Activated T-cell treated with anti-CD3 and anti-CD28 coated beads, Interleukin-2, amount 50 U/mL, for 72 hours (primary cell): ENCODE measurements at regions not wholly inside any gene's neighbourhood (a gene's known extent, or its start where the extent isn't known, plus 50 kb on each side); places are given as distances from the start of the nearest gene placed in this dataset.

Experiments used
- ATAC-seq, 2 donors: fragments of 150-1000 bp; cut with Tn5 transposase; replicated peaks in 1 of 2; 2 replicates each; pipeline ENCODE4 v1.10.0; 2021; ENCODE audit warnings: moderate library complexity in 2 of 2, mild to moderate bottlenecking in 1 of 2
- DNase-seq, 2 donors: peaks; one replicate each; pipeline ENCODE4 v3.0.0; 2021 to 2022; ENCODE audit warnings: mixed read lengths in 1 of 2
- H3K27ac Mint-ChIP-seq: one replicate; pipeline ENCODE4 v1.8.0; 2022; ENCODE audit warnings: mild to moderate bottlenecking, moderate library complexity, mixed read lengths
- H3K27me3 Mint-ChIP-seq: one replicate; pipeline ENCODE4 v1.8.0; 2022; ENCODE audit warnings: low read depth, mixed read lengths
- H3K36me3 Mint-ChIP-seq, 2 donors: one replicate each; pipeline ENCODE4 v1.8.0; 2022; ENCODE audit warnings: mixed read lengths in 2 of 2, mild to moderate bottlenecking in 1 of 2; ENCODE audit not compliant: insufficient read depth in 2 of 2
- H3K4me1 Mint-ChIP-seq: one replicate; pipeline ENCODE4 v1.8.0; 2022; ENCODE audit warnings: low read depth, mixed read lengths
- H3K4me3 Mint-ChIP-seq, 2 donors: one replicate each; pipeline ENCODE4 v1.8.0; 2022; ENCODE audit warnings: mild to moderate bottlenecking in 2 of 2, mixed read lengths in 2 of 2, moderate library complexity in 2 of 2
- H3K9me3 Mint-ChIP-seq, 2 donors: one replicate each; pipeline ENCODE4 v1.8.0; 2022; ENCODE audit warnings: mixed read lengths in 2 of 2

GRCh38 chr7:25541094-25541821, 313.0 kb upstream of the NPVF start:
- no peak for ATAC-seq
- no peaks in the 10 kb centered on the region for H3K9me3 Mint-ChIP-seq
- H3K27me3 Mint-ChIP-seq = peaks cover 9% of the 10 kb centered on the region

GRCh38 chr7:25541877-25542276, 313.6 kb upstream of the NPVF start:
- H3K9me3 Mint-ChIP-seq = no peaks in the 10 kb centered on the region
- ATAC-seq = no peak
- H3K27me3 Mint-ChIP-seq = peaks cover 9% of the 10 kb centered on the region

More at GRCh38 chr7:25541094-25541821, 313.0 kb upstream of the NPVF start:
- Mint-ChIP-seq H3K4me1 (no peaks in the 10 kb centered on the region), H3K36me3 (no peaks in the 10 kb centered on the region), H3K27ac (no peak overlapping the region), H3K4me3 (no peak overlapping the region)
- no peak for DNase-seq

DNA sequence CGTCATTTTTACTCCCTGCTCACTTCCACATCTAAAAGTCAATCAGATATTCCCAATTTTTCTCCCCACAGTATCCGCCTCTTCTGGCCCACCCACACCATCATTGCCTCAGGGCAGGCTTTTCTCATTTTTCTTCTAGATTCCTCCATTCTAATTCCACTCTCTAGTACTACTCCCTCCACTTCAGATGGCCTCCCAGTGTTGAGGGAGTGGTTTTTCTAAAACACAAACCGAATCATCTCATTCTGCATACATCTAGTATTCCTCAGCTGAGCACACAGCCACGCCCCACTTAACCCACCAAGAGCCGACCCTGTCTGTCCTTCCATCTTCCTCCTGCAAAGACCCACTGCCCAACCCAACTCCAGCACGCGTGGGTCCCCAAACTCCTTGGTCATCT, 314.9 kb upstream of the NPVF start:
- no peaks in the 10 kb centered on the region for H3K9me3 Mint-ChIP-seq
- peaks cover 9% of the 10 kb centered on the region for H3K27me3 Mint-ChIP-seq
- ATAC-seq (no peak), DNase-seq (no peak)
- H3K4me3 Mint-ChIP-seq = no peak overlapping the region
- no peaks in the 10 kb centered on the region for H3K36me3 Mint-ChIP-seq
- H3K4me1 Mint-ChIP-seq = no peaks in the 10 kb centered on the region
- no peak overlapping the region for H3K27ac Mint-ChIP-seq

More at GRCh38 chr7:25541877-25542276, 313.6 kb upstream of the NPVF start:
- no peak overlapping the region for H3K4me3 Mint-ChIP-seq
- DNase-seq = no peak
- H3K36me3 Mint-ChIP-seq = no peaks in the 10 kb centered on the region
- no peak overlapping the region for H3K27ac Mint-ChIP-seq
- no peaks in the 10 kb centered on the region for H3K4me1 Mint-ChIP-seq

DNA sequence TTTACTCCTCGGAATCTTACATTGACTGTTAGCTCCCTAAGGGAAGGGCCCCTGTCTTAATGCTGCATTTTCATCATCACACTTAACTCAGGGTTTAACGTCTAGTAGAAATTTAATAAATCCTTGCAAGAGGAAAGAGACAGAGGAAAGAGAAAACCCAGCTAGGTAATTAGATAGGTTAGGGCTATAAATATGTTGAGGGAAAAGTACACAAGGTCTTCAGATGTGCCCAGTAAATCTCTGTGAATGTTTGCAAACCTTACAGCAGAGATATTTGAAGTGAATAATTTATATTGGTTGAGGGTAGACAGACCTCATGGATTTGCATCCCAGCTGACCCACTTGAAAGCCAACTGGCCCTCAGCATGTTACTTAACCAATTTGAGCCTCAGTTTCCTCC, 315.5 kb upstream of the NPVF start:
- Mint-ChIP-seq H3K9me3 (no peaks in the 10 kb centered on the region), H3K27me3 (peaks cover 9% of the 10 kb centered on the region), H3K36me3 (no peaks in the 10 kb centered on the region), H3K27ac (no peak overlapping the region), H3K4me1 (no peaks in the 10 kb centered on the region), H3K4me3 (no peak overlapping the region)
- ATAC-seq (no peak), DNase-seq (no peak)

DNA sequence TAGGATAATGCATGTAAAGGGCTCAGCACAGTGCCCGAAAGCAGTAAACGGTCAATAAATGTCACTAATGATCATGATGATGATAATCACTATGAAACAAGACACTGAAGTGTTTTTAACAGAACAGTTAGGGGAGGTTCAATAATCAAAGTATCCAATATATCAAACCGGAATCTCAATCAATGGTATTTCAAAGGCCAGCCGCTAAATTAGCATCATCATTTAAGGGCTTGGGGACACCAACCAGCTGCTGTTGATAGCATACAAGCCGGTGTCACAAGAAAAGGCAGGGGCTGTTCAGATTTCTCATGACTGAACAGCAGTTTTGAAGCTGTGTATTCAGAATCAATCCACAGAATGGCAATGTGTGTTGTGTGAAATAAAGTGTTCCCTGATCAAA, 316.0 kb upstream of the NPVF start:
- Mint-ChIP-seq H3K27me3 (peaks cover 9% of the 10 kb centered on the region), H3K4me3 (no peak overlapping the region), H3K36me3 (no peaks in the 10 kb centered on the region), H3K27ac (no peak overlapping the region), H3K4me1 (no peaks in the 10 kb centered on the region), H3K9me3 (no peaks in the 10 kb centered on the region)
- ATAC-seq (no peak), DNase-seq (no peak)

- peaks cover 9% of the 10 kb centered on the region for H3K27me3 Mint-ChIP-seq
- no peak overlapping the region for H3K27ac Mint-ChIP-seq
- no peaks in the 10 kb centered on the region for H3K9me3 Mint-ChIP-seq
- no peaks in the 10 kb centered on the region for H3K4me1 Mint-ChIP-seq
- no peak overlapping the region for H3K4me3 Mint-ChIP-seq
- ATAC-seq (no peak), DNase-seq (no peak)
- no peaks in the 10 kb centered on the region for H3K36me3 Mint-ChIP-seq
Observed at GRCh38 chr7:25545124-25546008, 317.1 kb upstream of the NPVF start.

GRCh38 chr7:25546306-25546705, 318.0 kb upstream of the NPVF start:
- ATAC-seq (peak; percentile 38 to 60), DNase-seq (no peak)
- Mint-ChIP-seq H3K27me3 (peaks cover 17% of the 10 kb centered on the region), H3K36me3 (no peaks in the 10 kb centered on the region), H3K4me1 (no peaks in the 10 kb centered on the region), H3K27ac (no peak overlapping the region), H3K9me3 (no peaks in the 10 kb centered on the region), H3K4me3 (no peak overlapping the region)

GRCh38 chr7:25549271-25549921, 321.1 kb upstream of the NPVF start:
- no peak overlapping the region for H3K27ac Mint-ChIP-seq
- no peak for DNase-seq
- H3K36me3 Mint-ChIP-seq = no peaks in the 10 kb centered on the region
- H3K4me3 Mint-ChIP-seq = no peak overlapping the region
- no peaks in the 10 kb centered on the region for H3K4me1 Mint-ChIP-seq
- ATAC-seq = no peak
- peaks cover 17% of the 10 kb centered on the region for H3K27me3 Mint-ChIP-seq
- no peaks in the 10 kb centered on the region for H3K9me3 Mint-ChIP-seq

GRCh38 chr7:25550149-25550548, 321.9 kb upstream of the NPVF start:
- Mint-ChIP-seq H3K4me1 (no peaks in the 10 kb centered on the region), H3K27me3 (peaks cover 17% of the 10 kb centered on the region), H3K27ac (no peak overlapping the region), H3K4me3 (no peak overlapping the region), H3K9me3 (no peaks in the 10 kb centered on the region), H3K36me3 (no peaks in the 10 kb centered on the region)
- DNase-seq (no peak), ATAC-seq (no peak)

DNA sequence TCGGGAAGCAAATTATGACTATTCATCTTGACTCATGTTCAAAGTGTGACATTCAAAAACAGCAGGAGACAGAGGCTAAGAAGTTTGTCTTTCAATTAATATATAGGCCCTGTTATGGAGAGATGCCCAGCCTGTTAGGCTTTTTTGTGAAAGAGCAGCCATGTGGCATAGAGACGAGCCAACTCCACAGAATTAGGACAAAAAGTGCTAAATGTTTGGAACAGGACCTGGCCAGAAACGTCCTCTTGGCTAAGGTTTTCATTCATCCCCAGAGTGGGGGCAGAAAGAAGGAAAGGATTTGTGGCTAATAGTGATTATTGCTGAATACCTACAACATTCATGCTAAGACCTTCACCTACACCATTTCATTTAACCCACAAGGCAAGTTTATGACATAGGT, 324.7 kb upstream of the NPVF start:
- Mint-ChIP-seq H3K9me3 (no peaks in the 10 kb centered on the region), H3K4me3 (no peak overlapping the region), H3K4me1 (peaks cover 5% of the 10 kb centered on the region), H3K27ac (no peak overlapping the region), H3K27me3 (peaks cover 8% of the 10 kb centered on the region), H3K36me3 (no peaks in the 10 kb centered on the region)
- no peak for DNase-seq
- no peak for ATAC-seq

GRCh38 chr7:25553580-25554291, 325.4 kb upstream of the NPVF start:
- Mint-ChIP-seq H3K36me3 (no peaks in the 10 kb centered on the region), H3K4me1 (peaks cover 5% of the 10 kb centered on the region), H3K9me3 (no peaks in the 10 kb centered on the region), H3K4me3 (no peak overlapping the region), H3K27ac (no peak overlapping the region), H3K27me3 (peaks cover 8% of the 10 kb centered on the region)
- DNase-seq = no peak
- no peak for ATAC-seq

- no peak overlapping the region for H3K4me3 Mint-ChIP-seq
- no peak for DNase-seq
- H3K9me3 Mint-ChIP-seq = no peaks in the 10 kb centered on the region
- H3K27me3 Mint-ChIP-seq = no peaks in the 10 kb centered on the region
- peaks cover 5% of the 10 kb centered on the region for H3K4me1 Mint-ChIP-seq
- H3K36me3 Mint-ChIP-seq = no peaks in the 10 kb centered on the region
- no peak overlapping the region for H3K27ac Mint-ChIP-seq
- no peak for ATAC-seq
Observed at GRCh38 chr7:25557379-25557917, 329.2 kb upstream of the NPVF start.
